ENCODE measurements at regions not wholly inside any gene's neighbourhood (a gene's known extent, or its start where the extent isn't known, plus 50 kb on each side); places are given as distances from the start of the nearest gene placed in this dataset.

DNA sequence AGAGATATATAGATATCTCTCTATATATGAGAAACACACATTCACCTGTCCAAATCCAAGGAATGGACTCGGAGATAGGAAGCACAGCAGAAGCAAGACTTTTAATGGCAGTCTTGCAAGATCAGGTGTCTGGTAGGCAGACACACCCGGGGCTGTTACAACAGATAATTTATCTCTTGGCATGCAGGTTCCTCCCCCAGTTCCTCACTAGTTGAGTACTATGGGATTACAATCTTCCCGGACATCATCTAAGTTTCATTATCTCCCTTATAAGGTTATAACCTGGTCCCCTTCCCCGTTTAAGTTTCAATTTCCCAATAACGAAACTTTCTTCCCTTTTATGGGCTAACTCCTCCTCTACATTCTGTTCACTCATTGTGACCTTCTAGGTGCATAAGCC is 399.3 kb downstream of the PPP1R3A start:
- TF ChIP-seq POLR2A (IDR thresholded peaks at IDR 0.05): no peak
- TF ChIP-seq, protein P1, sequence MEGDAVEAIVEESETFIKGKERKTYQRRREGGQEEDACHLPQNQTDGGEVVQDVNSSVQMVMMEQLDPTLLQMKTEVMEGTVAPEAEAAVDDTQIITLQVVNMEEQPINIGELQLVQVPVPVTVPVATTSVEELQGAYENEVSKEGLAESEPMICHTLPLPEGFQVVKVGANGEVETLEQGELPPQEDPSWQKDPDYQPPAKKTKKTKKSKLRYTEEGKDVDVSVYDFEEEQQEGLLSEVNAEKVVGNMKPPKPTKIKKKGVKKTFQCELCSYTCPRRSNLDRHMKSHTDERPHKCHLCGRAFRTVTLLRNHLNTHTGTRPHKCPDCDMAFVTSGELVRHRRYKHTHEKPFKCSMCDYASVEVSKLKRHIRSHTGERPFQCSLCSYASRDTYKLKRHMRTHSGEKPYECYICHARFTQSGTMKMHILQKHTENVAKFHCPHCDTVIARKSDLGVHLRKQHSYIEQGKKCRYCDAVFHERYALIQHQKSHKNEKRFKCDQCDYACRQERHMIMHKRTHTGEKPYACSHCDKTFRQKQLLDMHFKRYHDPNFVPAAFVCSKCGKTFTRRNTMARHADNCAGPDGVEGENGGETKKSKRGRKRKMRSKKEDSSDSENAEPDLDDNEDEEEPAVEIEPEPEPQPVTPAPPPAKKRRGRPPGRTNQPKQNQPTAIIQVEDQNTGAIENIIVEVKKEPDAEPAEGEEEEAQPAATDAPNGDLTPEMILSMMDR (IDR thresholded peaks at IDR 0.05): no peak
